Progenitor cell of endocrine pancreas (in vitro differentiated cells): ENCODE measurements at regions not wholly inside any gene's neighbourhood (a gene's known extent, or its start where the extent isn't known, plus 50 kb on each side); places are given as distances from the start of the nearest gene placed in this dataset.

Experiments
- DNase-seq: peaks from one replicate; pipeline ENCODE4 v3.0.0; 2021; ENCODE audit warnings: low spot score; ENCODE audit not compliant: unreplicated experiment
- H3K27ac Mint-ChIP-seq: 2 replicates; pipeline ENCODE4 v1.8.0; 2021; ENCODE audit warnings: mild to moderate bottlenecking, moderate library complexity, mixed read lengths
- H3K27me3 Mint-ChIP-seq: 2 replicates; pipeline ENCODE4 v1.8.0; 2021; ENCODE audit warnings: mixed read lengths
- H3K36me3 Mint-ChIP-seq: 2 replicates; pipeline ENCODE4 v1.8.0; 2022; ENCODE audit warnings: mixed read lengths; ENCODE audit not compliant: insufficient read depth
- H3K4me1 Mint-ChIP-seq: 2 replicates; pipeline ENCODE4 v1.8.0; 2021; ENCODE audit warnings: low read depth, mixed read lengths
- H3K4me3 Mint-ChIP-seq: 2 replicates; pipeline ENCODE4 v1.8.0; 2021; ENCODE audit warnings: low read depth, mild to moderate bottlenecking, moderate library complexity, mixed read lengths
- H3K9me3 Mint-ChIP-seq: 2 replicates; pipeline ENCODE4 v1.8.0; 2021; ENCODE audit warnings: low read depth, mixed read lengths
- CTCF ChIP-seq: fragments of 200-600 bp; sonication (generic); IDR thresholded peaks from one replicate; pipeline ENCODE4 v1.5.0; 2021; ENCODE audit warnings: antibody characterized with exemption, mild to moderate bottlenecking; ENCODE audit not compliant: unreplicated experiment

GRCh38 chr20:55667024-55667423 lies 338.3 kb downstream of the CBLN4 start:
- DNase-seq = no peak
- Mint-ChIP-seq H3K27ac (no peak overlapping the region), H3K36me3 (no peaks in the 10 kb centered on the region), H3K9me3 (no peaks in the 10 kb centered on the region), H3K4me3 (no peak overlapping the region), H3K27me3 (peaks cover 46% of the 10 kb centered on the region), H3K4me1 (peaks cover 9% of the 10 kb centered on the region)
- no peak for TF ChIP-seq CTCF

- no peak overlapping the region for H3K4me3 Mint-ChIP-seq
- peaks cover 6% of the 10 kb centered on the region for H3K4me1 Mint-ChIP-seq
- no peak overlapping the region for H3K27ac Mint-ChIP-seq
- TF ChIP-seq CTCF = no peak
- DNase-seq = no peak
- no peaks in the 10 kb centered on the region for H3K9me3 Mint-ChIP-seq
- no peaks in the 10 kb centered on the region for H3K36me3 Mint-ChIP-seq
- H3K27me3 Mint-ChIP-seq = peaks cover 27% of the 10 kb centered on the region
Measured at GRCh38 chr20:55656231-55656775, 349.0 kb downstream of the CBLN4 start.

DNA sequence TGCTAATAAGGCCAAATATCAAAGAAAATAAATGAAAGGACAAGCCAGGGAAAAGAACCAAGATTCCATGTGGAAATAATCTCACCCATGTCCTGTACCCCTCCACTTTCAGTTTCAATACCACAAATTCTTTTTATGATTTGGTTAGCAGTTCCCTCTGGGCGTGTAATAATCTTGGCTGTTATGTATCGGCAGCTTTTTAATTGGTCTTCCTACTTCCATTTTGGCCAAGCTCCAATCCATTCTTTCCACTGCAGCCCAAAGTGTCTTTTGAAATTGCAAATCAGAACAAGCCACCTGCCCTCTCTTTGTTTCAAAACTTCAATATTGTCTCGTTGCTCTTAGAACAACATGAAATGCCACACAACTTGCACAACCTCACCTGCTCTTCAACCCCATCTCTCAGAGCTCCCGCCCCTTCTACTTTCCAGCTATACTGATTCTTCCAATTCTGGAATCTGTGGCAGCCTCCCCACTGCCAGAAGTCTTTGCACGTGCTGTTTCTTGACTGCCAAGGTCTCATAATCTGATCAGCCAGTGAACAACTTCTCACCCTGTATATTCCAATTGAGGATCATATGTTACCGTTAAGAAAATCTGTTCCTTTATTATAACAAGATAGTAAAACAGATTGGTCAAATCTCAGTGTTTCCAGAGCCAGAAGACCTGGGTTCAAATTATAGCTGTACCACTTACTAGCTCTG lies 354.5 kb downstream of the CBLN4 start:
- Mint-ChIP-seq H3K9me3 (no peaks in the 10 kb centered on the region), H3K36me3 (no peaks in the 10 kb centered on the region), H3K27me3 (peaks cover 38% of the 10 kb centered on the region), H3K4me1 (peaks cover 3% of the 10 kb centered on the region), H3K27ac (no peak overlapping the region), H3K4me3 (no peak overlapping the region)
- TF ChIP-seq CTCF = no peak
- no peak for DNase-seq

GRCh38 chr20:55649254-55649653 lies 356.1 kb downstream of the CBLN4 start:
- H3K9me3 Mint-ChIP-seq = no peaks in the 10 kb centered on the region
- TF ChIP-seq CTCF = no peak
- H3K4me1 Mint-ChIP-seq = peaks cover 3% of the 10 kb centered on the region
- H3K36me3 Mint-ChIP-seq = no peaks in the 10 kb centered on the region
- peaks cover 36% of the 10 kb centered on the region for H3K27me3 Mint-ChIP-seq
- no peak overlapping the region for H3K4me3 Mint-ChIP-seq
- H3K27ac Mint-ChIP-seq = no peak overlapping the region
- no peak for DNase-seq

DNA sequence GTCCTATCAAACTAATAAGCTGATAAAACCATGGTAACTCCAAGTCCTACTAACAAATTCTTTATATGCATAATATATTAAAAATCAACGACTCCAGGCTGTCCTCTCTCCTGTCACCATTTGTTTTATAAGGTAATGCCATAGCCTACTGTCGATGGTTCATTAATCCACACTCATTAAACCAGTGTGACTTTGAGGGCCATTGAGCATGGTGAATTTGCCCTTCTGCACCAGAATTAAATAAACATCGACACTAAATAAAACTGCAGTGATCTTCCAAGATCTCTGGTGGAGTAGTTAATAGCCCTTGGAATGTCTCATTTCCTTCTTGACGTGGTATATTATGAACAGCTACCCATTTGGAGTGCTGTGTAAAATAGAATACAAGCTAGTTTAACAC lies 358.5 kb downstream of the CBLN4 start:
- Mint-ChIP-seq H3K4me1 (no peaks in the 10 kb centered on the region), H3K27ac (no peak overlapping the region), H3K27me3 (peaks cover 47% of the 10 kb centered on the region), H3K4me3 (no peak overlapping the region), H3K36me3 (no peaks in the 10 kb centered on the region), H3K9me3 (no peaks in the 10 kb centered on the region)
- no peak for TF ChIP-seq CTCF
- DNase-seq = no peak
